Tibial nerve (tissue), 4 donors: ENCODE measurements at regions not wholly inside any gene's neighbourhood (a gene's known extent, or its start where the extent isn't known, plus 50 kb on each side); places are given as distances from the start of the nearest gene placed in this dataset.

Experiments
- DNase-seq, 2 donors: peaks; one replicate each; pipeline ENCODE4 v3.0.0-alpha.2; 2019; ENCODE audit warnings: low spot score in 2 of 2
- H3K27ac ChIP-seq, 4 donors: fragments of 200-600 bp; sonication (generic) in 3 of 4; one replicate each; pipeline ENCODE4 v1.5.1; 2017 to 2019; ENCODE audit warnings: mild to moderate bottlenecking in 1 of 4
- H3K27me3 ChIP-seq, 2 donors: fragments of 200-600 bp; sonication (generic) in 1 of 2; one replicate each; pipeline versions ENCODE4 v1.5.1 to v1.6.0; 2017 to 2019
- H3K36me3 ChIP-seq, 3 donors: fragments of 200-600 bp; sonication (generic); one replicate each; pipeline ENCODE4 v1.5.1; 2018 to 2019
- H3K4me1 ChIP-seq, 4 donors: fragments of 200-600 bp; sonication (generic) in 3 of 4; one replicate each; pipeline ENCODE4 v1.5.1; 2017 to 2019
- H3K4me3 ChIP-seq, 4 donors: fragments of 200-600 bp; sonication (generic) in 3 of 4; one replicate each; pipeline ENCODE4 v1.5.1; 2017 to 2019; ENCODE audit warnings: mild to moderate bottlenecking in 1 of 4, moderate library complexity in 1 of 4
- H3K9me3 ChIP-seq, 4 donors: fragments of 200-600 bp; sonication (generic) in 3 of 4; one replicate each; pipeline ENCODE4 v1.5.1; 2017 to 2019
- EP300 ChIP-seq, 2 donors: sonication (generic); formaldehyde crosslinking; IDR thresholded peaks; one replicate each; pipeline ENCODE4 v1.6.1; 2017; ENCODE audit warnings: antibody characterized with exemption in 2 of 2, mild to moderate bottlenecking in 1 of 2
- POLR2A ChIP-seq, 2 donors: fragments of 450-650 bp; IDR thresholded peaks; one replicate each; pipeline ENCODE4 v1.6.1; 2017; ENCODE audit warnings: antibody characterized with exemption in 2 of 2, mild to moderate bottlenecking in 2 of 2, moderate library complexity in 2 of 2
- WGBS, 2 donors: methylation state at CpG; one replicate each; pipeline ENCODE4 v1.1.5; 2018; 5-methylcytosine and 5-hydroxymethylcytosine counted together
- TF ChIP-seq, protein P1 (sequence below), 5 experiments: fragments of 200-600 bp in 3 of 5; fragments of 450-650 bp in 2 of 5; sonication (generic) in 3 of 5; IDR thresholded peaks; one replicate each; pipeline ENCODE4 v1.5.1; 2016 to 2019; ENCODE audit warnings: antibody characterized with exemption in 5 of 5, mild to moderate bottlenecking in 3 of 5, moderate library complexity in 2 of 5

DNA sequence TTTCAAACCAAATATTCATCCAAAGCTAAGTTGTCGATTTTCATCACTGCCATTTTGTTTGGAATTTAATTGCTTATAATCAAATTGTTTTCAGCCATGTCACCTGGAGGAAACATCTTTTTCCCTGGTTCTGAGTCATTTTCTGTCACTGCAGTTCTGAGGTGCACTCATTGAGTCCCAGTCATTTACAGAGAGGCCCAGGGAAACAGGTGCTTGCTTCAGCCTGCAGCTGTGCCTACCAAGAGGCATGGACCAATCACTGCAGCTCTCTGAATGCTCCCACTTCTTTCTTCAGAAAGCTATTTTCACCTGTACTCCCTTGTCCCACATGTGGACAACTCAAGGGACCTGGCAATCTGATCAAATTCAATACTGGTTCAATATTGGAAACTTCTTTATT is 308.1 kb downstream of the COG6 start:
- Histone ChIP-seq H3K27ac (no peak overlapping the region), H3K36me3 (no peaks in the 10 kb centered on the region), H3K9me3 (no peaks in the 10 kb centered on the region), H3K27me3 (no peaks in the 10 kb centered on the region), H3K4me1 (peaks cover 0 to 27% (median 3%) of the 10 kb centered on the region in 4 donors), H3K4me3 (no peak overlapping the region)
- 78 to 79% methylated on average over 1 of the region's 1 CpG for WGBS, 2 donors
- TF ChIP-seq, protein P1, sequence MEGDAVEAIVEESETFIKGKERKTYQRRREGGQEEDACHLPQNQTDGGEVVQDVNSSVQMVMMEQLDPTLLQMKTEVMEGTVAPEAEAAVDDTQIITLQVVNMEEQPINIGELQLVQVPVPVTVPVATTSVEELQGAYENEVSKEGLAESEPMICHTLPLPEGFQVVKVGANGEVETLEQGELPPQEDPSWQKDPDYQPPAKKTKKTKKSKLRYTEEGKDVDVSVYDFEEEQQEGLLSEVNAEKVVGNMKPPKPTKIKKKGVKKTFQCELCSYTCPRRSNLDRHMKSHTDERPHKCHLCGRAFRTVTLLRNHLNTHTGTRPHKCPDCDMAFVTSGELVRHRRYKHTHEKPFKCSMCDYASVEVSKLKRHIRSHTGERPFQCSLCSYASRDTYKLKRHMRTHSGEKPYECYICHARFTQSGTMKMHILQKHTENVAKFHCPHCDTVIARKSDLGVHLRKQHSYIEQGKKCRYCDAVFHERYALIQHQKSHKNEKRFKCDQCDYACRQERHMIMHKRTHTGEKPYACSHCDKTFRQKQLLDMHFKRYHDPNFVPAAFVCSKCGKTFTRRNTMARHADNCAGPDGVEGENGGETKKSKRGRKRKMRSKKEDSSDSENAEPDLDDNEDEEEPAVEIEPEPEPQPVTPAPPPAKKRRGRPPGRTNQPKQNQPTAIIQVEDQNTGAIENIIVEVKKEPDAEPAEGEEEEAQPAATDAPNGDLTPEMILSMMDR (IDR thresholded peaks at IDR 0.05), result no peak
- TF ChIP-seq EP300 (IDR thresholded peaks at IDR 0.05), result no peak
- DNase-seq, result no peak

DNA sequence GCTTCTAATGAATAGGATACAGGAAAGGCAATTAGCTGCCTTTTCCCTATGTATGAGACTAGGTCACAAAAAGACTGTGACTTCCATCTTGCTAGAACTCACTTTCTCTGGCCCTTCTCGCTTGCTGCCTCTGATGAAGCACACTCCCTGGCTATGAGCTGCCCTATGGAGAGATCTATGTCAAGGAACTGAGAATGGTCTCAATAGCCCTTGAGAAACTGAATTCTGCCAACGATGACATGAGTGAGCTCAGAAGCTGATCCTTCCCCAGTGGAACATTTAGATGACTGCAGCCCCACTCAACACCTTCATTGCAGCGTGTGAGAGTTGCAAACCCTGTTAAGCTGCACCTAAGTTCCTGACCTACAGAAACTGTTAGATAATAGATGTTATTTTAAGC is 309.8 kb downstream of the COG6 start:
- Histone ChIP-seq H3K36me3 (no peaks in the 10 kb centered on the region), H3K4me1 (peaks cover 0 to 21% (median 1%) of the 10 kb centered on the region in 4 donors), H3K4me3 (no peak overlapping the region), H3K27me3 (no peaks in the 10 kb centered on the region), H3K27ac (no peak overlapping the region), H3K9me3 (no peaks in the 10 kb centered on the region)
- no peak for DNase-seq
- TF ChIP-seq EP300 (IDR thresholded peaks at IDR 0.05) (no peak), POLR2A (IDR thresholded peaks at IDR 0.05) (no peak)
- TF ChIP-seq, protein P1 (IDR thresholded peaks at IDR 0.05), result no peak
- WGBS, 2 donors, result 64 to 72% methylated on average over 3 of the region's 3 CpGs

DNA sequence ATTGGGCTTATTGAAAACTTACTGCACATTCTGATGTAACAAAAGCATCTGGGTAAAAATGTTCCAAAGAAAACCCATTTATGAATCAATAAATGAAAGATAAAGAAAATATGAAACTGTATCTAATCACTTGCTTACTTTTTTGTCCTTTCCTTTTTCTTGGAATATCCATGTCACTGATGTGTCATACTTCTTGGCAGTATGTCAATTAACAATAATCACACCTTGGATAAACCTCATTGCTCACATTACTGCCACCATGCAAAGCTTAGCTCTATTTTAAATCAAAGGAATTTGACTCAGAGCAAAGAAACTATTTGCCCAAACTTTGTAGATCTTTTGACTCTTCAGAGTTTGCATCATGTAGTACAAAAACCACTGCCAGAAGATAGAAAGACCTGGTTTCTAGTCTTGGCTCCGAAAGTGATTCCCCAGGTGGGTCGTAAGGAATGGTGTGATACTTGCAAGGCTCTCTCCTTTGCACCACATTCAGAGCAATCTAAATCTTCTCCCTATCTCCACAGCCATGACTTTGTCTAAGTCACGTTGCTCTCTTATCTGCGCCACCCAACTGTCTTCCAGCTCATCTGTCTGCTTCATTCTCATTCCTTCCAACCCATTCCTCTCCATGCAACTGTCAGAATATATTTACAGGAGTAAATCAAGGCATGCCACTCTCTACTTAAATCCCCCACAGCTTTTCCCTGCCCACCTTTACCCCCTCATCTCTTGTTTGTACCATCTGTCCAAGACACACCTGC is 311.9 kb downstream of the COG6 start:
- no peaks in the 10 kb centered on the region for H3K36me3 ChIP-seq
- TF ChIP-seq POLR2A (IDR thresholded peaks at IDR 0.05), result no peak
- TF ChIP-seq, protein P1 (IDR thresholded peaks at IDR 0.05), result no peak
- TF ChIP-seq EP300 (IDR thresholded peaks at IDR 0.05), result no peak
- 92 to 96% methylated on average over 4 of the region's 4 CpGs for WGBS, 2 donors
- H3K9me3 ChIP-seq, result no peaks in the 10 kb centered on the region
- H3K4me3 ChIP-seq, result no peak overlapping the region
- no peak for DNase-seq
- H3K27me3 ChIP-seq, result no peaks in the 10 kb centered on the region
- H3K4me1 ChIP-seq, result peaks cover 0 to 8% (median 0%) of the 10 kb centered on the region in 4 donors
- H3K27ac ChIP-seq, result no peak overlapping the region

DNA sequence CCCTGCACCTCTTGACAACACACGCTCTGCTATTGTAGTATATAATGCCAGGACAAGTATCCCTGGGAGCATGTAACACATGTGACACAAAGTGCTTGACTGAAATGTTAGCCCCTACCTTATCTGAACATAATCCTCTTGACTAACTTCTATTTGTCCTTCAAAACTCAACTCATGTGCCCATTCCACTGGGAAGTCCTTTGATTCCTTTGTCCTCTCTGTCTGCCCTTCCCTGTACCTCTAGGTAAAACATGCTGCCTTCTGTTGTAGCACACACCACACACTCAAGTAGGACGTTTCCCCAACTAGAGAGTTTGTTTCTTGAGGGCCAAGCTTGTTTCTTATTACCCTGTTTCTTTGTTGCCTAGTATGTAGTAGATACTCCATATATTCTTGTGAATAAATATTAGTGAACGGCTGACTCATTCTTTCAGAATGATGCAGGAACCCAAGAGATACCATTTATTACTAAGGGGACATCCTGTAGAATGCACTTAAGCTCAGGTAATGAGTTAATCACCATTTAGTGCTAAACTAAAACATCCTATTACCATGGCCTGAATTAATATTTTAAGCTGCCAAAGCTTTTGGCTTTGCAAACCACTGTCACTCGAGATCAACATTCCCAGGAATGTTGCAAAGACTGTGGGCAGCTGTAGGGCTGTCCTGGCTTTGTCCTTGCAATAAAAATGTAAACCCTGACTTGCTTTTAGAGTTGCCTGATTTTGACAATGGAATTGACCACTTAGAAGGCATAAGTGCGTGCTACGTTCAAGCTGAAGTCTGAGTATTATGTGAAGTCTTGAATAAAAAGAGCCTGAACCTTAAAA is 313.4 kb downstream of the COG6 start:
- no peak for DNase-seq
- H3K27me3 ChIP-seq, result no peaks in the 10 kb centered on the region
- no peak for TF ChIP-seq EP300 (IDR thresholded peaks at IDR 0.05)
- 86% methylated on average over 6 of the region's 6 CpGs for WGBS, 2 donors
- no peak overlapping the region for H3K4me3 ChIP-seq
- H3K9me3 ChIP-seq, result no peaks in the 10 kb centered on the region
- no peaks in the 10 kb centered on the region for H3K4me1 ChIP-seq
- H3K27ac ChIP-seq, result no peak overlapping the region
- no peaks in the 10 kb centered on the region for H3K36me3 ChIP-seq

DNA sequence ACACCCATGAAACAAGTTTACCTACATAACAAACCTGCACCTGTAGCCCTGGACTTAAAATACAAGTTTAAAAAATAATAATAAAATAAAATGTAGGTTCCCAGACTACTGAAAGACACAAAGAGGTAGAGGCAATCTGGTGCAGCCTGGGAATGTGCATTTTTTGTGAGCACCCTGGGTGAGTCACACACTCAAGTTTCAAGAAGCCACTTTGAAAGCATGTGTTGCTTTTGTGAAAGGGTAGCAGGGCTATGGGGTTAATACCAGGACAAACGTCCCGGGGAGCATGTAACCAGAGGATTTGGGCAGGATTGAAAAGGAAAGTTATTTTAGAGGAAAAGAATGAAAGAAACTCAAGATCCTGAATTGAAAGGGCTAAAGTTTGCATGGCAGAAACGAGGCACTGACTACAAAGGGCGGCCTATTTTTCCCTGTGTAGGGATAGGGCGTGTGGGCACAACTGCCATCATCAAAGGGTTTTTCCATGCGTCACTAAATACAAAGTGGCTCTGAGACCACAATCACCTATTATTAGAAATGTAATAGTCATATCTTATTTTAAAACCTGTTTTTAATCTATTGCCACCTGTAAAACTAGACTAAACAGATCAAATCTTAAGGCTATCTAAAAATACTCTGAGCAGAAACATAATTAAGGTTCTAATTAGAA is 314.9 kb downstream of the COG6 start:
- no peak overlapping the region for H3K4me3 ChIP-seq
- H3K27ac ChIP-seq, result no peak overlapping the region
- 60 to 64% methylated on average over 6 of the region's 6 CpGs for WGBS, 2 donors
- no peaks in the 10 kb centered on the region for H3K9me3 ChIP-seq
- no peaks in the 10 kb centered on the region for H3K4me1 ChIP-seq
- H3K36me3 ChIP-seq, result no peaks in the 10 kb centered on the region
- H3K27me3 ChIP-seq, result no peaks in the 10 kb centered on the region
- TF ChIP-seq EP300 (IDR thresholded peaks at IDR 0.05) (no peak), POLR2A (IDR thresholded peaks at IDR 0.05) (no peak)
- TF ChIP-seq, protein P1 (IDR thresholded peaks at IDR 0.05), result no peak
- no peak for DNase-seq
